Mesenchymal stem cell (in vitro differentiated cells and primary cell): ENCODE measurements at regions not wholly inside any gene's neighbourhood (a gene's known extent, or its start where the extent isn't known, plus 50 kb on each side); places are given as distances from the start of the nearest gene placed in this dataset.

Experiments
- DNase-seq: peaks from one replicate; pipeline ENCODE4 v3.0.0-alpha.2; 2013
- H2AFZ ChIP-seq: one replicate; pipeline ENCODE4 v1.6.1; 2013; ENCODE audit warnings: low read depth, mild to moderate bottlenecking, control low read depth, inconsistent platforms, low read length, moderate library complexity
- H2AK5ac ChIP-seq: 2 replicates; pipeline ENCODE4 v1.6.1; 2013; ENCODE audit warnings: low read length, moderate library complexity, mild to moderate bottlenecking, inconsistent platforms; ENCODE audit not compliant: severe bottlenecking
- H2BK120ac ChIP-seq: one replicate; pipeline ENCODE4 v1.6.1; 2013; ENCODE audit warnings: low read depth, mild to moderate bottlenecking, inconsistent platforms, low read length, moderate library complexity
- H2BK12ac ChIP-seq, 2 experiments: one replicate each; pipeline ENCODE4 v1.6.1; 2013; ENCODE audit warnings: inconsistent platforms in 2 of 2, low read length in 2 of 2, mild to moderate bottlenecking in 2 of 2, moderate library complexity in 2 of 2, control low read depth in 1 of 2
- H2BK15ac ChIP-seq: one replicate; pipeline ENCODE4 v1.6.1; 2013; ENCODE audit warnings: mild to moderate bottlenecking, low read depth, inconsistent platforms; ENCODE audit not compliant: poor library complexity, severe bottlenecking
- H2BK5ac ChIP-seq: 2 replicates; pipeline ENCODE4 v1.6.1; 2013; ENCODE audit warnings: low read depth, mild to moderate bottlenecking, low read length, control low read depth, inconsistent platforms; ENCODE audit not compliant: poor library complexity, severe bottlenecking
- H3K14ac ChIP-seq, 2 experiments: one replicate each; pipeline ENCODE4 v1.6.1; 2013; ENCODE audit warnings: inconsistent platforms in 2 of 2, low read length in 2 of 2, control low read depth in 1 of 2, mild to moderate bottlenecking in 1 of 2, moderate library complexity in 1 of 2
- H3K18ac ChIP-seq, 2 experiments: one replicate each; pipeline ENCODE4 v1.6.1; 2013; ENCODE audit warnings: inconsistent platforms in 2 of 2, low read length in 2 of 2, control low read depth in 1 of 2, low read depth in 1 of 2, mild to moderate bottlenecking in 1 of 2
- H3K23ac ChIP-seq, 2 experiments: one replicate each; pipeline ENCODE4 v1.6.1; 2013; ENCODE audit warnings: inconsistent platforms in 2 of 2, low read length in 2 of 2, mild to moderate bottlenecking in 2 of 2, moderate library complexity in 2 of 2, control low read depth in 1 of 2
- H3K27ac ChIP-seq: 2 replicates; pipeline ENCODE4 v1.5.1; 2013; ENCODE audit warnings: mild to moderate bottlenecking, moderate library complexity, low read length, control low read depth, inconsistent platforms; ENCODE audit not compliant: poor library complexity, severe bottlenecking
- H3K27me3 ChIP-seq, 2 experiments: 2 replicates each; pipeline versions ENCODE4 v1.6.1 to v1.7.0; 2013; ENCODE audit warnings: low read length in 2 of 2, mild to moderate bottlenecking in 2 of 2, moderate library complexity in 2 of 2, control low read depth in 1 of 2, inconsistent platforms in 1 of 2; ENCODE audit not compliant: control insufficient read depth in 1 of 2, insufficient read depth in 1 of 2
- H3K36me3 ChIP-seq, 2 experiments: 2 replicates each; pipeline versions ENCODE4 v1.6.1 to v1.7.0; 2013; ENCODE audit warnings: low read length in 2 of 2, control low read depth in 1 of 2, inconsistent platforms in 1 of 2, low read depth in 1 of 2, mild to moderate bottlenecking in 1 of 2; ENCODE audit not compliant: insufficient read depth in 2 of 2, control insufficient read depth in 1 of 2
- H3K4ac ChIP-seq, 2 experiments: one replicate each; pipeline ENCODE4 v1.6.1; 2013; ENCODE audit warnings: inconsistent platforms in 2 of 2, low read length in 2 of 2, mild to moderate bottlenecking in 2 of 2, moderate library complexity in 2 of 2, control low read depth in 1 of 2, low read depth in 1 of 2
- H3K4me1 ChIP-seq: 2 replicates; pipeline ENCODE4 v1.6.1; 2013; ENCODE audit warnings: low read depth, low read length, control low read depth; ENCODE audit not compliant: control insufficient read depth, insufficient read depth
- H3K4me2 ChIP-seq: 2 replicates; pipeline ENCODE4 v1.6.1; 2013; ENCODE audit warnings: low read length, mild to moderate bottlenecking, inconsistent platforms; ENCODE audit not compliant: poor library complexity, severe bottlenecking
- H3K4me3 ChIP-seq, 2 experiments: 2 replicates each; pipeline versions ENCODE4 v1.5.1 to v1.7.0; 2013; ENCODE audit warnings: low read length in 2 of 2, mild to moderate bottlenecking in 2 of 2, control low read depth in 1 of 2, low read depth in 1 of 2; ENCODE audit not compliant: insufficient read depth in 1 of 2
- H3K79me1 ChIP-seq: replicated peaks from 2 replicates; pipeline ENCODE4 v1.6.1; 2013; ENCODE audit warnings: mild to moderate bottlenecking, control low read depth, low read length, inconsistent platforms; ENCODE audit not compliant: poor library complexity, severe bottlenecking
- H3K9ac ChIP-seq: 2 replicates; pipeline ENCODE4 v1.7.0; 2013; ENCODE audit warnings: mild to moderate bottlenecking, low read length, moderate library complexity
- H3K9me3 ChIP-seq: 2 replicates; pipeline ENCODE4 v1.7.0; 2013; ENCODE audit warnings: mild to moderate bottlenecking, low read length; ENCODE audit not compliant: control insufficient read depth
- H4K8ac ChIP-seq: one replicate; pipeline ENCODE4 v1.6.1; 2013; ENCODE audit warnings: inconsistent platforms, mild to moderate bottlenecking, low read length, moderate library complexity
- H4K91ac ChIP-seq: one replicate; pipeline ENCODE4 v1.6.1; 2013; ENCODE audit warnings: mild to moderate bottlenecking, low read length, inconsistent platforms
- WGBS: methylation state at CpG from one replicate; pipeline ENCODE4 v1.1.7; 2013; ENCODE audit warnings: mixed read lengths; 5-methylcytosine and 5-hydroxymethylcytosine counted together

DNA sequence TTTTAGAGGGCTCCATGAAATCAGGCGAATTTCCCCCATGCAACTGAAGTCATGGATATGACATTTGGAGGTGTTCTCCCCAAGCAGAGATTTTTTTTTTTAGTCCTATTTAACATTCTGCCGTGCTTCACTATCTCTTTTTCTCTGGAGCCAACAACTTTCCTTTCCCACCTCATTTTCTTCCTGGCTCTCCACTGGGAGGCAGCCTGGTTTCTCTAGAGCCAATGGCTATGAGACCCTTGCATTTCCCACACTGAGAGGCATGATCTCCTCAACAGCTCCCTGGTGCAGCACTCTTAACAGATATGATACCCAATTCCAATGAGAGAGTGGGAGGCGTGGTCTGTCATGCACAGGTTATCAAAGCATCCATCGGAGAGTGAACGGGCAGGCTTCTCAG lies 310.8 kb downstream of the DRD1 start:
- no peak overlapping the region for H4K8ac ChIP-seq
- peaks cover 0 to 4% of the 10 kb centered on the region in 2 experiments for H3K27me3 ChIP-seq
- H3K4ac ChIP-seq, result no peak overlapping the region
- H2AK5ac ChIP-seq, result no peak overlapping the region
- no peak for DNase-seq
- no peak overlapping the region for H3K4me2 ChIP-seq
- no peak overlapping the region for H3K9ac ChIP-seq
- no peak overlapping the region for H2BK12ac ChIP-seq
- WGBS, result 73% methylated on average over 5 of the region's 5 CpGs
- no peak overlapping the region for H3K14ac ChIP-seq
- H3K18ac ChIP-seq, result no peak overlapping the region
- no peaks in the 10 kb centered on the region for H3K4me1 ChIP-seq
- no peak overlapping the region for H3K23ac ChIP-seq
- no peak overlapping the region for H4K91ac ChIP-seq
- no peak overlapping the region for H2BK15ac ChIP-seq
- H2BK5ac ChIP-seq, result no peak overlapping the region
- H2BK120ac ChIP-seq, result no peak overlapping the region
- H3K79me1 ChIP-seq, result no peaks in the 10 kb centered on the region
- H3K36me3 ChIP-seq, result no peaks in the 10 kb centered on the region
- no peaks in the 10 kb centered on the region for H3K9me3 ChIP-seq
- no peak overlapping the region for H3K4me3 ChIP-seq
- no peak overlapping the region for H2AFZ ChIP-seq
- H3K27ac ChIP-seq, result no peak overlapping the region

DNA sequence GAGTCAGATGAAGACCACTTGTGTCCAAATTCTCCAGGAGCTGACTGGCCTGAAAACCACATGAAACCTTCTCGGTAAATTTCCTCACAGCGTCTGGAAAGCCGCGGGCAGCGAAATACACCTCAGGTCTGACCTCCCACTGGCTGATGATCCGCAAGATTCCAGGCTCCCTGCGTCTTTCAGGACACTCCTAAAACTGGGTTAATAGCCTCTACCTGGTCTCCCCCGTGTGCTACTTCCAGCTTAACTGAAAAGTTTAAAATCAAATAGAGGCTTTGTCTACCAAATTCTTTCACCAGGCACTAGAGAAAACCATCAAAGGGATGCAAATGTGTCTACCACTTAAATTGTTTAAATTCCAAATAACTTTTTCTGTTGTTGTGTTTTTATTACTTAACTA lies 312.6 kb downstream of the DRD1 start:
- Histone ChIP-seq H4K91ac (no peak overlapping the region), H3K9ac (no peak overlapping the region), H3K4ac (no peak overlapping the region), H2BK120ac (no peak overlapping the region), H3K27me3 (peaks cover 0 to 4% of the 10 kb centered on the region in 2 experiments), H2AK5ac (no peak overlapping the region), H3K36me3 (no peaks in the 10 kb centered on the region), H3K14ac (no peak overlapping the region), H2BK5ac (no peak overlapping the region), H3K4me2 (no peak overlapping the region), H3K4me3 (no peak overlapping the region), H2AFZ (no peak overlapping the region), H3K18ac (no peak overlapping the region), H4K8ac (no peak overlapping the region), H3K4me1 (no peaks in the 10 kb centered on the region), H2BK12ac (no peak overlapping the region), H2BK15ac (no peak overlapping the region), H3K23ac (no peak overlapping the region), H3K79me1 (no peaks in the 10 kb centered on the region), H3K27ac (no peak overlapping the region), H3K9me3 (no peaks in the 10 kb centered on the region)
- WGBS, result 6% methylated on average over 8 of the region's 8 CpGs
- no peak for DNase-seq

DNA sequence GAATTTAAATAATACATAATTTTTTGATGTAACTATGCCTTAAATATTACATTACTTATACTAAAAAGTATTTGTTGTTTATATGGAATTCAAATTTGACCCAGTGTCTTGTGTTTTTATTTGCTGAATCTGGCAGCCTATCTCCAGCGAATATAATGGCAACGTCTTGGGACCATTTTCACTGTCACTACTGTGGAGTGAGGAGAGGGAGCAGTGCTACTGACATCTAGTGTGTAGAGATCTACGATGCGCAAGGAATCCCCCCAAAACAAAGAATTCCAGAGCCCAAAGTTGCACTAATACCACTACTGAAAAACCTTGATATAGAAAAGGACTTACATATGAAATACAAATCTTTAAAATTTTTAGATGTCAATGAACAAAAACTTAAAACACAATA lies 314.4 kb downstream of the DRD1 start:
- no peaks in the 10 kb centered on the region for H3K9me3 ChIP-seq
- WGBS, result 29% methylated on average over 2 of the region's 4 CpGs
- H2BK12ac ChIP-seq, result no peak overlapping the region
- no peak overlapping the region for H3K18ac ChIP-seq
- peaks cover 0 to 4% of the 10 kb centered on the region in 2 experiments for H3K27me3 ChIP-seq
- no peak overlapping the region for H3K4me2 ChIP-seq
- no peaks in the 10 kb centered on the region for H3K4me1 ChIP-seq
- H2BK15ac ChIP-seq, result no peak overlapping the region
- H3K27ac ChIP-seq, result no peak overlapping the region
- no peak overlapping the region for H4K91ac ChIP-seq
- H3K79me1 ChIP-seq, result no peaks in the 10 kb centered on the region
- no peak overlapping the region for H3K14ac ChIP-seq
- H2BK120ac ChIP-seq, result no peak overlapping the region
- no peak overlapping the region for H2AFZ ChIP-seq
- no peak overlapping the region for H3K23ac ChIP-seq
- no peaks in the 10 kb centered on the region for H3K36me3 ChIP-seq
- no peak overlapping the region for H4K8ac ChIP-seq
- H3K9ac ChIP-seq, result no peak overlapping the region
- H2BK5ac ChIP-seq, result no peak overlapping the region
- H3K4ac ChIP-seq, result no peak overlapping the region
- no peak overlapping the region for H2AK5ac ChIP-seq
- DNase-seq, result no peak
- no peak overlapping the region for H3K4me3 ChIP-seq

DNA sequence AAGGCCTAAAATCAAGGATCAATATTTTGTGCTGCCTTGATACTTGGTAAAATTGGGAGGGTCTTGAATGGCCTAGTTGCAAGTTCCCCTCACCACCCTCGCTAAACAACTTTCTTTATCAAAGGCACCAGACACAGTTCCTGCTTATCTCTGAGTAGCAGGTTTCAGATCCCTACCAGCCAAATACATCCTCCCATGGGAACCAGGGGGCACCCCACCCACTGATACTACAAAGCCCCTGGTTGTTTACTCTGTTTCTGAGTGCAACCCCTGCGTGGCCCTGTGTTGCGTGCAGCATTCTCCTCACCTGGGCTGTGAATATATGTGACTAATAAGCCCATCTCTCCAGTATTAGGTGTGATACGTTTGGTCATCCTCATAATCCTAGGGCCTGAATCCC lies 314.9 kb downstream of the DRD1 start:
- DNase-seq, result no peak
- H3K23ac ChIP-seq, result no peak overlapping the region
- H2BK15ac ChIP-seq, result no peak overlapping the region
- H4K91ac ChIP-seq, result no peak overlapping the region
- H2BK12ac ChIP-seq, result no peak overlapping the region
- no peak overlapping the region for H2BK120ac ChIP-seq
- H3K36me3 ChIP-seq, result no peaks in the 10 kb centered on the region
- H3K14ac ChIP-seq, result no peak overlapping the region
- H4K8ac ChIP-seq, result no peak overlapping the region
- no peaks in the 10 kb centered on the region for H3K9me3 ChIP-seq
- no peak overlapping the region for H3K9ac ChIP-seq
- no peak overlapping the region for H2AK5ac ChIP-seq
- H3K18ac ChIP-seq, result no peak overlapping the region
- H2BK5ac ChIP-seq, result no peak overlapping the region
- no peak overlapping the region for H3K4me2 ChIP-seq
- no peaks in the 10 kb centered on the region for H3K79me1 ChIP-seq
- H3K4ac ChIP-seq, result no peak overlapping the region
- no peak overlapping the region for H3K27ac ChIP-seq
- H2AFZ ChIP-seq, result no peak overlapping the region
- H3K27me3 ChIP-seq, result peaks cover 0 to 4% of the 10 kb centered on the region in 2 experiments
- WGBS, result 45% methylated on average over 4 of the region's 4 CpGs
- no peak overlapping the region for H3K4me3 ChIP-seq
- H3K4me1 ChIP-seq, result no peaks in the 10 kb centered on the region
